Endodermal cell (in vitro differentiated cells): ENCODE measurements at regions not wholly inside any gene's neighbourhood (a gene's known extent, or its start where the extent isn't known, plus 50 kb on each side); places are given as distances from the start of the nearest gene placed in this dataset.

Source experiments
- DNase-seq: peaks from one replicate; pipeline ENCODE4 v3.0.0-alpha.2; 2017
- H3K27ac ChIP-seq: 2 replicates; pipeline ENCODE4 v1.5.1; 2013; ENCODE audit warnings: mild to moderate bottlenecking, low read depth, low read length, moderate library complexity
- H3K27me3 ChIP-seq: 2 replicates; pipeline ENCODE4 v1.6.1; 2013; ENCODE audit warnings: mild to moderate bottlenecking, low read length, moderate library complexity; ENCODE audit not compliant: insufficient read depth, control insufficient read depth, poor library complexity, severe bottlenecking
- H3K36me3 ChIP-seq: 2 replicates; pipeline ENCODE4 v1.7.0; 2013; ENCODE audit warnings: mild to moderate bottlenecking, low read length, moderate library complexity; ENCODE audit not compliant: control insufficient read depth, insufficient read depth
- H3K4me1 ChIP-seq: one replicate; pipeline ENCODE4 v1.7.0; 2013; ENCODE audit warnings: low read length; ENCODE audit not compliant: control insufficient read depth, insufficient read depth
- H3K4me3 ChIP-seq: 2 replicates; pipeline ENCODE4 v1.5.1; 2013; ENCODE audit warnings: mild to moderate bottlenecking, low read length, moderate library complexity
- H3K9ac ChIP-seq: 2 replicates; pipeline ENCODE4 v1.6.1; 2013; ENCODE audit warnings: mild to moderate bottlenecking, low read length, moderate library complexity; ENCODE audit not compliant: poor library complexity, severe bottlenecking; ENCODE audit errors: extremely low read depth
- H3K9me3 ChIP-seq: 2 replicates; pipeline ENCODE4 v1.6.1; 2013; ENCODE audit warnings: mild to moderate bottlenecking, low read length, moderate library complexity; ENCODE audit not compliant: control insufficient read depth
- H3K27ac Mint-ChIP-seq: 2 replicates; pipeline ENCODE4 v1.8.0; 2020; ENCODE audit warnings: mixed read lengths
- H3K27me3 Mint-ChIP-seq: 2 replicates; pipeline ENCODE4 v1.8.0; 2021; ENCODE audit warnings: mild to moderate bottlenecking, mixed read lengths; ENCODE audit not compliant: insufficient read depth
- H3K36me3 Mint-ChIP-seq: 2 replicates; pipeline ENCODE4 v1.8.0; 2020; ENCODE audit warnings: low read depth, mixed read lengths
- H3K4me1 Mint-ChIP-seq: 2 replicates; pipeline ENCODE4 v1.8.0; 2020; ENCODE audit warnings: mixed read lengths
- H3K4me3 Mint-ChIP-seq: 2 replicates; pipeline ENCODE4 v1.8.0; 2020; ENCODE audit warnings: mild to moderate bottlenecking, moderate library complexity, mixed read lengths
- H3K9me3 Mint-ChIP-seq: 2 replicates; pipeline ENCODE4 v1.8.0; 2020; ENCODE audit warnings: mild to moderate bottlenecking, mixed read lengths
- CTCF ChIP-seq: fragments of 200-600 bp; sonication (generic); conservative IDR thresholded peaks from 2 replicates; pipeline ENCODE4 v1.5.0; 2021; ENCODE audit warnings: antibody characterized with exemption, mild to moderate bottlenecking
- WGBS, 2 experiments: methylation state at CpG; one replicate each; pipeline versions ENCODE4 v1.1.5 to v1.1.7; 2013; ENCODE audit warnings: missing lambda C conversion rate in 2 of 2, mixed read lengths in 1 of 2; ENCODE audit not compliant: insufficient coverage in 1 of 2, insufficient read length in 1 of 2; 5-methylcytosine and 5-hydroxymethylcytosine counted together

- Histone ChIP-seq H3K27me3 (no peaks in the 10 kb centered on the region), H3K36me3 (no peaks in the 10 kb centered on the region), H3K27ac (no peak overlapping the region), H3K9me3 (no peaks in the 10 kb centered on the region), H3K9ac (no peak overlapping the region), H3K4me3 (no peak overlapping the region), H3K4me1 (no peaks in the 10 kb centered on the region)
- Mint-ChIP-seq H3K27ac (no peak overlapping the region), H3K9me3 (peaks cover 7% of the 10 kb centered on the region), H3K4me1 (peaks cover 25% of the 10 kb centered on the region), H3K36me3 (no peaks in the 10 kb centered on the region), H3K4me3 (no peak overlapping the region), H3K27me3 (no peaks in the 10 kb centered on the region)
- 94% methylated on average over 2 of the region's 2 CpGs; no CpG with 5 or more reads in 1 of the 2 experiments for WGBS, 2 experiments
- DNase-seq: no peak
- TF ChIP-seq CTCF: no peak
Measured at GRCh38 chr12:92472201-92472600, 230.6 kb upstream of the PLEKHG7 start.

- no peak overlapping the region for H3K4me3 ChIP-seq
- no peak for TF ChIP-seq CTCF
- WGBS, 2 experiments: 94 to 100% methylated on average over 1 of the region's 1 CpG
- no peak overlapping the region for H3K27ac Mint-ChIP-seq
- H3K27me3 Mint-ChIP-seq: no peaks in the 10 kb centered on the region
- H3K27ac ChIP-seq: no peak overlapping the region
- DNase-seq: no peak
- H3K4me1 ChIP-seq: peaks cover 4% of the 10 kb centered on the region
- H3K9ac ChIP-seq: no peak overlapping the region
- H3K36me3 ChIP-seq: no peaks in the 10 kb centered on the region
- H3K4me1 Mint-ChIP-seq: peaks cover 32% of the 10 kb centered on the region
- no peaks in the 10 kb centered on the region for H3K9me3 ChIP-seq
- no peaks in the 10 kb centered on the region for H3K27me3 ChIP-seq
- H3K4me3 Mint-ChIP-seq: no peak overlapping the region
- peaks cover 3% of the 10 kb centered on the region for H3K9me3 Mint-ChIP-seq
- no peaks in the 10 kb centered on the region for H3K36me3 Mint-ChIP-seq
Measured at GRCh38 chr12:92471551-92471950, 231.2 kb upstream of the PLEKHG7 start.

GRCh38 chr12:92470608-92471021 is 232.2 kb upstream of the PLEKHG7 start:
- WGBS, 2 experiments: 80 to 89% methylated on average over 3 to 4 of the region's 4 CpGs
- Mint-ChIP-seq H3K27ac (no peak overlapping the region), H3K4me1 (peaks cover 41% of the 10 kb centered on the region), H3K9me3 (no peaks in the 10 kb centered on the region), H3K27me3 (no peaks in the 10 kb centered on the region), H3K36me3 (no peaks in the 10 kb centered on the region), H3K4me3 (no peak overlapping the region)
- Histone ChIP-seq H3K36me3 (no peaks in the 10 kb centered on the region), H3K4me1 (peaks cover 7% of the 10 kb centered on the region), H3K27ac (no peak overlapping the region), H3K4me3 (no peak overlapping the region), H3K27me3 (no peaks in the 10 kb centered on the region), H3K9ac (no peak overlapping the region), H3K9me3 (no peaks in the 10 kb centered on the region)
- no peak for TF ChIP-seq CTCF
- DNase-seq: no peak
